ENCODE measurements at regions not wholly inside any gene's neighbourhood (a gene's known extent, or its start where the extent isn't known, plus 50 kb on each side); places are given as distances from the start of the nearest gene placed in this dataset.
A peak's percentile ranks its signal among the peaks of the same experiment; 100 is the strongest.

DNA sequence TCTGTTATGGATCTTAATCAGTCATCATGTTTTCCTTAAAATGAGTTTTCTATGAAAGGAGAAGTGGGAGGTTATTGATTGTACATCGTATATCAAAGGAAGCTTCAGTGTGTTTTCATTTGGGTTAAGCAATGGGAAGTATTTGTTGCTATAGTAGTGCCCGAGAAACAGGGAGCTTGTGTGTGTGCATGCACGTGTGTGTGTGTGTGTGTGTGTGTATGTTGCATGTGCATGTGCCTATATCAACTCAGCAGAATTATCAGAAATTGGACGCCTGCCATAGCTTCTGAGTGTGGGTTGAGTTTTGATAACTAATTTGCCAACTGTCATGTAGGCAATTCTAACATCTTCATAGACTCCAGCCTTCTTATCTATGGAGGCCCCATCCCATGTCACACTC is 246.1 kb upstream of the CRY1 start (continued):
- TF ChIP-seq, protein P1, sequence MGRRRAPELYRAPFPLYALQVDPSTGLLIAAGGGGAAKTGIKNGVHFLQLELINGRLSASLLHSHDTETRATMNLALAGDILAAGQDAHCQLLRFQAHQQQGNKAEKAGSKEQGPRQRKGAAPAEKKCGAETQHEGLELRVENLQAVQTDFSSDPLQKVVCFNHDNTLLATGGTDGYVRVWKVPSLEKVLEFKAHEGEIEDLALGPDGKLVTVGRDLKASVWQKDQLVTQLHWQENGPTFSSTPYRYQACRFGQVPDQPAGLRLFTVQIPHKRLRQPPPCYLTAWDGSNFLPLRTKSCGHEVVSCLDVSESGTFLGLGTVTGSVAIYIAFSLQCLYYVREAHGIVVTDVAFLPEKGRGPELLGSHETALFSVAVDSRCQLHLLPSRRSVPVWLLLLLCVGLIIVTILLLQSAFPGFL (CRISPR knock-in tag; IDR thresholded peaks at IDR 0.05) = no peak
- no peak for TF ChIP-seq ZNF3 (CRISPR knock-in tag; IDR thresholded peaks at IDR 0.05)
- TF ChIP-seq MED13 (CRISPR knock-in tag; IDR thresholded peaks at IDR 0.05) = no peak
- no peak for TF ChIP-seq STAT5B (CRISPR knock-in tag; IDR thresholded peaks at IDR 0.05)

DNA sequence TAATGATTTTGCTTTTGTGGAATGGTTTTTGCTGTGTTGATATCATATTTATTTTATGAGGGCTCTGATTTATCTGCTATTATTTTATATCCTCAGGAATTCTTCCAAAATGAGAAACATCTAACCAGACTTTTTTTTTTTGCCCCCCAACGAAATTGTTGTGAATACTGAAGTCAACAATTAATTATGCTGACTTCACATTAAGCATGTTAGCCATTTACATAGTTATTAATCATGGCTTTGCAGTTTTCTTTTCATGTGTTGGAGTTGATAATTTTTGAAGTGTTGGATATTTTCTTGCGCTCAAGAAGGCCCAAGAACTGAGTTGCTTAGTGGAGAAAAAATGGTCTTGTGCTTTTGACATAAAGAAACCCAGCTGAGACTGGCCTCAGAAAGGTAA is 246.6 kb upstream of the CRY1 start:
- TF ChIP-seq CEBPG (CRISPR knock-in tag; IDR thresholded peaks at IDR 0.05) (no peak), MAFK (conservative IDR thresholded peaks at IDR 0.05 in 1 of 2, IDR thresholded peaks at IDR 0.05 in 1 of 2; ENCODE audit: low read length in 2 of 2) (peak; percentile 80), ZNF10 (CRISPR knock-in tag; IDR thresholded peaks at IDR 0.05; ENCODE audit: borderline replicate concordance, low read depth) (no peak), CENPT (CRISPR knock-in tag; IDR thresholded peaks at IDR 0.05; ENCODE audit: low read depth) (no peak), NFYC (CRISPR knock-in tag; IDR thresholded peaks at IDR 0.05) (no peak), TCF7 (IDR thresholded peaks at IDR 0.05; ENCODE audit: low read depth) (no peak), MAFF (IDR thresholded peaks at IDR 0.05; ENCODE audit: low read depth, low read length) (peak; percentile 84), ZKSCAN1 (IDR thresholded peaks at IDR 0.05; ENCODE audit: low read length) (no peak), ATF7 (IDR thresholded peaks at IDR 0.05) (no peak), ATF7 (CRISPR knock-in tag; IDR thresholded peaks at IDR 0.05) (no peak), TCF12 (IDR thresholded peaks at IDR 0.05) (no peak), TCF12 (CRISPR knock-in tag; IDR thresholded peaks at IDR 0.05) (no peak), JUNB (CRISPR knock-in tag; IDR thresholded peaks at IDR 0.05; ENCODE audit: borderline replicate concordance) (no peak), HNRNPLL (IDR thresholded peaks at IDR 0.05; ENCODE audit: low read depth, low read length, poor library complexity, severe bottlenecking) (no peak)
- TF ChIP-seq, protein P2, sequence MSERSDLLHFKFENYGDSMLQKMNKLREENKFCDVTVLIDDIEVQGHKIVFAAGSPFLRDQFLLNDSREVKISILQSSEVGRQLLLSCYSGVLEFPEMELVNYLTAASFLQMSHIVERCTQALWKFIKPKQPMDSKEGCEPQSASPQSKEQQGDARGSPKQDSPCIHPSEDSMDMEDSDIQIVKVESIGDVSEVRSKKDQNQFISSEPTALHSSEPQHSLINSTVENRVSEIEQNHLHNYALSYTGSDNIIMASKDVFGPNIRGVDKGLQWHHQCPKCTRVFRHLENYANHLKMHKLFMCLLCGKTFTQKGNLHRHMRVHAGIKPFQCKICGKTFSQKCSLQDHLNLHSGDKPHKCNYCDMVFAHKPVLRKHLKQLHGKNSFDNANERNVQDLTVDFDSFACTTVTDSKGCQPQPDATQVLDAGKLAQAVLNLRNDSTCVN (CRISPR knock-in tag; IDR thresholded peaks at IDR 0.05; ENCODE audit: borderline replicate concordance) = no peak
- POLR2A ChIA-PET = no interaction called here
- Histone ChIP-seq H3K4me1 (ENCODE audit: insufficient read depth, low read length) (peaks cover 10% of the 10 kb centered on the region), H3K9me3 (ENCODE audit: low read length) (no peaks in the 10 kb centered on the region), H3K4me3 (replicated peaks in 1 of 3; ENCODE audit: insufficient read depth in 1 of 3, low read depth in 2 of 3, low read length in 3 of 3) (no peak overlapping the region), H4K20me1 (ENCODE audit: insufficient read depth, low read length) (no peaks in the 10 kb centered on the region), H3K9ac (ENCODE audit: insufficient read depth, low read depth, low read length) (no peak overlapping the region), H2AFZ (ENCODE audit: low read length) (no peak overlapping the region), H3K36me3 (replicated peaks in 1 of 2; ENCODE audit: control insufficient read depth in 1 of 2, insufficient read depth in 2 of 2, low read length in 2 of 2) (no peaks in the 10 kb centered on the region), H3K27me3 (ENCODE audit: control insufficient read depth in 1 of 2, insufficient read depth in 2 of 2, low read length in 2 of 2) (no peaks in the 10 kb centered on the region), H3K27ac (ENCODE audit: extremely low read length, insufficient read depth, low read length) (no peak overlapping the region), H3K79me2 (ENCODE audit: insufficient read depth, low read length) (no peaks in the 10 kb centered on the region), H3K4me2 (ENCODE audit: low read depth, low read length) (no peak overlapping the region)
- no peak for DNase-seq (ENCODE audit: low spot score)
- FAIRE-seq = no peak
- intact Hi-C loops (cut with micrococcal nuclease; ENCODE audit: unreplicated experiment) (no loop called here), in situ Hi-C loops (cut with HindIII; ENCODE audit: extremely low pct_ligation_motif_present, low pct_unique_long_range_greater_than_20kb) (no loop called here)
- BruUV-seq (replicated peaks) = no TSS peak
- CTCF ChIA-PET (ENCODE audit: low intra/inter-chr PET ratio, low total read pairs) = no interaction called here
- no peak for ATAC-seq
- WGBS (ENCODE audit: low lambda C conversion rate) = 49% methylated on average over 2 of the region's 2 CpGs
